ENCODE measurements at regions not wholly inside any gene's neighbourhood (a gene's known extent, or its start where the extent isn't known, plus 50 kb on each side); places are given as distances from the start of the nearest gene placed in this dataset.

DNA sequence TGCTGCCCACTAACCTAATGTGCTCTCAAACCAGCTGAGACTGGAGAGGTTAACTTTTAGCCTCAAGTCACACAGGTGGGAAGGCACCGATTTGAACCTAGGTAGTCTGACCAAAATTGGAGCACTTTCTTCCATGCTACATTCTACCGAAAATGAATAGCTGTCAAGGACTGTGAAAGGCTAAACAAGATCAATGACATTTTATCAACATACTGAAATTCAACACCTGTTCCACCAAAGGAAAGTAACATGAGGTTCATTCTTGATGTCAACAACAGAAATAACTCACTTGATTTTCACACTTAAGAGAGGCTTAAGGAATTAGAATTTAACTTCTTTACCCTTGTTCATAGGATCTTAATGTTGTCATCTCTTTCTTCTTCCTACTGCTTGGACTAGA is 284.4 kb upstream of the MON1B start:
- no peaks in the 10 kb centered on the region for H3K4me1 ChIP-seq (ENCODE audit: low read depth)
- H3K4me3 ChIP-seq: no peak overlapping the region
- H3K36me3 ChIP-seq (ENCODE audit: low read depth): no peaks in the 10 kb centered on the region
- TF ChIP-seq, protein P1, sequence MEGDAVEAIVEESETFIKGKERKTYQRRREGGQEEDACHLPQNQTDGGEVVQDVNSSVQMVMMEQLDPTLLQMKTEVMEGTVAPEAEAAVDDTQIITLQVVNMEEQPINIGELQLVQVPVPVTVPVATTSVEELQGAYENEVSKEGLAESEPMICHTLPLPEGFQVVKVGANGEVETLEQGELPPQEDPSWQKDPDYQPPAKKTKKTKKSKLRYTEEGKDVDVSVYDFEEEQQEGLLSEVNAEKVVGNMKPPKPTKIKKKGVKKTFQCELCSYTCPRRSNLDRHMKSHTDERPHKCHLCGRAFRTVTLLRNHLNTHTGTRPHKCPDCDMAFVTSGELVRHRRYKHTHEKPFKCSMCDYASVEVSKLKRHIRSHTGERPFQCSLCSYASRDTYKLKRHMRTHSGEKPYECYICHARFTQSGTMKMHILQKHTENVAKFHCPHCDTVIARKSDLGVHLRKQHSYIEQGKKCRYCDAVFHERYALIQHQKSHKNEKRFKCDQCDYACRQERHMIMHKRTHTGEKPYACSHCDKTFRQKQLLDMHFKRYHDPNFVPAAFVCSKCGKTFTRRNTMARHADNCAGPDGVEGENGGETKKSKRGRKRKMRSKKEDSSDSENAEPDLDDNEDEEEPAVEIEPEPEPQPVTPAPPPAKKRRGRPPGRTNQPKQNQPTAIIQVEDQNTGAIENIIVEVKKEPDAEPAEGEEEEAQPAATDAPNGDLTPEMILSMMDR (IDR thresholded peaks at IDR 0.05): no peak
- H3K9me3 ChIP-seq: no peaks in the 10 kb centered on the region
- DNase-seq (no peak), ATAC-seq (no peak)
- intact Hi-C loops (cut with DNase I, micrococcal nuclease): no loop called here

DNA sequence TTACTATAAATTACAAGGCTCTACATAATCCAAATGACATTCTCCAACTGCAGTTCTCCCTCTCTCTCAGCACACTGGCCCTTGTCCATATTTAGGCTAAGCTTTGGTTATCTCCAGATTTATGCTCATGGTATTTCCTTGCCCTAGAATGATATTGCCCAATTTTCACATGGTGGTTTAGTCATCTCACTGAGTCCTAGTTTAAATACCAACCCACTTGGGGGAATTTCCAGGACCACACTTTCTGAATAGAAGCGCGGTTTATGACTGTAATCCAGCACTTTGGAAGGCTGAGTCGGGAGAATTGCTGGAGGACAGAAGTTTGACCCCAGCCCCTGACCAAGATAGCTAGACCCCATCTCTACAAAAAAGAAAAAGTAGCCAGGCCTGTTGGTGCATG is 280.1 kb upstream of the MON1B start:
- TF ChIP-seq, protein P1 (IDR thresholded peaks at IDR 0.05): no peak
- intact Hi-C loops (cut with DNase I, micrococcal nuclease): no loop called here
- Histone ChIP-seq H3K9me3 (no peaks in the 10 kb centered on the region), H3K4me3 (no peak overlapping the region), H3K4me1 (ENCODE audit: low read depth) (no peaks in the 10 kb centered on the region), H3K36me3 (ENCODE audit: low read depth) (no peaks in the 10 kb centered on the region)
- DNase-seq (no peak), ATAC-seq (no peak)

DNA sequence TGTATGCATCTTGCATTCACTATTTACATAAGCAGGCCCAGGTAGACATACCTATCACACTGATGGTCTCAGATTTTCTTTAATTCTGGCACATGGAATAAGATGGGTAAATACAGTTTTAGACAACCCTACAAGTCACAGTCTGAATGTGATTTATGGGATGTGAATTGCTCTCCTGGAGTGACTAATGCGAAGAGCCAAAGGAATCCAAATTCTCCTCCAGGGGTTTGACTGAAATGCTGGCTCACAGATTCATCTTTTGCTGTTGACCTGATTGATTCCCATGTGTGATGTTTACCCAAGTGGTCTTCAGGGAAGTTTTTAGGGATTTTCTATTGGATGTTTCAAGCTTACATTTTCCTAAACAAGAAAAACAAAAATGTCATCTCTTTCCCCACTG is 277.9 kb upstream of the MON1B start:
- no peak for DNase-seq
- H3K9me3 ChIP-seq: no peaks in the 10 kb centered on the region
- TF ChIP-seq, protein P1 (IDR thresholded peaks at IDR 0.05): no peak
- no peaks in the 10 kb centered on the region for H3K36me3 ChIP-seq (ENCODE audit: low read depth)
- no peak overlapping the region for H3K4me3 ChIP-seq
- intact Hi-C loops (cut with DNase I, micrococcal nuclease): no loop called here
- no peak for ATAC-seq
- no peaks in the 10 kb centered on the region for H3K4me1 ChIP-seq (ENCODE audit: low read depth)

DNA sequence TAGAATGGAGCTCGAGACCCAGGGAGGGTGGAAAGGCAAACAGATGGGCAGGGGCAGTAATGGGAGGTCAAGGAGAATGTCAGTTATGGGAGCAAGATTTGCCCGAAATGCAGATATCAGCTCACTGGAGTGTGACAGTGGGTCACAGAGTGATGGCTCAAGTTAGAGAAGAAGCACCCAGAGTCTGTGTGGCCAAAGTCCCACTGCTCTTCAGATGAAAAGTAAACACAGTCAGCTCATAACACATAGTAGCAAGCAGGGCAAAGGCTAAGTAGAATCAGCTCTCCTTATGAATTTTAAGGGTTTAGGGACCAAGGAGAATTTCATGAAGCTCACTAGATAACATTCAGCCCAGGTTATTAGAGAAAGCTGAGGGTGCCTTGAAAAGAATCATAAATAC is 264.9 kb upstream of the MON1B start:
- Histone ChIP-seq H3K36me3 (ENCODE audit: low read depth) (no peaks in the 10 kb centered on the region), H3K4me1 (ENCODE audit: low read depth) (no peaks in the 10 kb centered on the region), H3K4me3 (no peak overlapping the region), H3K9me3 (no peaks in the 10 kb centered on the region)
- no peak for ATAC-seq
- intact Hi-C loops (cut with DNase I, micrococcal nuclease): no loop called here
- no peak for DNase-seq
- TF ChIP-seq, protein P1 (IDR thresholded peaks at IDR 0.05): no peak

- TF ChIP-seq, protein P1 (IDR thresholded peaks at IDR 0.05): no peak
- Histone ChIP-seq H3K36me3 (ENCODE audit: low read depth) (no peaks in the 10 kb centered on the region), H3K4me1 (ENCODE audit: low read depth) (no peaks in the 10 kb centered on the region), H3K9me3 (no peaks in the 10 kb centered on the region), H3K4me3 (no peak overlapping the region)
- ATAC-seq (no peak), DNase-seq (no peak)
- intact Hi-C loops (cut with DNase I, micrococcal nuclease): no loop called here
These were observed 264.4 kb upstream of the MON1B start for GRCh38 chr16:76926595-76926994.

GRCh38 chr16:76931186-76931585 is 259.8 kb upstream of the MON1B start:
- H3K9me3 ChIP-seq: no peaks in the 10 kb centered on the region
- H3K36me3 ChIP-seq (ENCODE audit: low read depth): no peaks in the 10 kb centered on the region
- no peak overlapping the region for H3K4me3 ChIP-seq
- H3K4me1 ChIP-seq (ENCODE audit: low read depth): no peaks in the 10 kb centered on the region
- DNase-seq: no peak
- TF ChIP-seq, protein P1 (IDR thresholded peaks at IDR 0.05): no peak
- ATAC-seq: no peak
- intact Hi-C loops (cut with DNase I, micrococcal nuclease): no loop called here
